ENCODE measurements at regions not wholly inside any gene's neighbourhood (a gene's known extent, or its start where the extent isn't known, plus 50 kb on each side); places are given as distances from the start of the nearest gene placed in this dataset.

GRCh38 chr3:59517388-59517787 is 467.6 kb upstream of the CFAP20DC start:
- DNase-seq (ENCODE audit: low read depth, low spot score), result no peak
- no peak for TF ChIP-seq CTCF (IDR thresholded peaks at IDR 0.05; ENCODE audit: low read depth, low read length)
- in situ Hi-C loops (cut with HindIII; ENCODE audit: low sequenced_read_pairs), result no loop called here
- no peak overlapping the region for H3K4me3 ChIP-seq (ENCODE audit: low read depth, low read length)

GRCh38 chr3:59515966-59516365 is 466.1 kb upstream of the CFAP20DC start:
- H3K4me3 ChIP-seq (ENCODE audit: low read depth, low read length), result no peak overlapping the region
- no peak for DNase-seq (ENCODE audit: low read depth, low spot score)
- TF ChIP-seq CTCF (IDR thresholded peaks at IDR 0.05; ENCODE audit: low read depth, low read length), result no peak
- in situ Hi-C loops (cut with HindIII; ENCODE audit: low sequenced_read_pairs), result no loop called here

- no peak overlapping the region for H3K4me3 ChIP-seq (ENCODE audit: low read depth, low read length)
- in situ Hi-C loops (cut with HindIII; ENCODE audit: low sequenced_read_pairs), result no loop called here
- no peak for DNase-seq (ENCODE audit: low read depth, low spot score)
- no peak for TF ChIP-seq CTCF (IDR thresholded peaks at IDR 0.05; ENCODE audit: low read depth, low read length)
These were observed 465.1 kb upstream of the CFAP20DC start for GRCh38 chr3:59514865-59515482.

- in situ Hi-C loops (cut with HindIII; ENCODE audit: low sequenced_read_pairs), result no loop called here
- DNase-seq (ENCODE audit: low read depth, low spot score), result no peak
- TF ChIP-seq CTCF (IDR thresholded peaks at IDR 0.05; ENCODE audit: low read depth, low read length), result no peak
- no peak overlapping the region for H3K4me3 ChIP-seq (ENCODE audit: low read depth, low read length)
These were observed 463.7 kb upstream of the CFAP20DC start for GRCh38 chr3:59513570-59513969.

- TF ChIP-seq CTCF (IDR thresholded peaks at IDR 0.05; ENCODE audit: low read depth, low read length), result no peak
- DNase-seq (ENCODE audit: low read depth, low spot score), result no peak
- in situ Hi-C loops (cut with HindIII; ENCODE audit: low sequenced_read_pairs), result no loop called here
These were observed 462.2 kb upstream of the CFAP20DC start for GRCh38 chr3:59512066-59512465.

GRCh38 chr3:59510576-59510975 is 460.8 kb upstream of the CFAP20DC start:
- TF ChIP-seq CTCF (IDR thresholded peaks at IDR 0.05; ENCODE audit: low read depth, low read length), result no peak
- in situ Hi-C loops (cut with HindIII; ENCODE audit: low sequenced_read_pairs), result no loop called here
- H3K4me3 ChIP-seq (ENCODE audit: low read depth, low read length), result no peak overlapping the region
- no peak for DNase-seq (ENCODE audit: low read depth, low spot score)

More at GRCh38 chr3:59512066-59512465, 462.2 kb upstream of the CFAP20DC start:
- H3K4me3 ChIP-seq (ENCODE audit: low read depth, low read length), result no peak overlapping the region
